ENCODE measurements at regions not wholly inside any gene's neighbourhood (a gene's known extent, or its start where the extent isn't known, plus 50 kb on each side); places are given as distances from the start of the nearest gene placed in this dataset.

GRCh38 chr9:7481570-7481969 is 318.0 kb downstream of the DMAC1 start:
- no peaks in the 10 kb centered on the region for H3K27me3 ChIP-seq (ENCODE audit: control insufficient read depth, insufficient read depth, low read length)
- H3K4me1 ChIP-seq, result no peaks in the 10 kb centered on the region
- H3K4me2 ChIP-seq (ENCODE audit: low read length), result no peak overlapping the region
- no peaks in the 10 kb centered on the region for H3K36me3 ChIP-seq (ENCODE audit: control insufficient read depth, insufficient read depth, low read length)
- H3K79me2 ChIP-seq, result no peaks in the 10 kb centered on the region
- H3K27ac ChIP-seq, result no peak overlapping the region
- H3K4me3 ChIP-seq (ENCODE audit: low read depth, low read length), result no peak overlapping the region
- H3K9ac ChIP-seq, result no peak overlapping the region
- no peaks in the 10 kb centered on the region for H3K9me3 ChIP-seq (ENCODE audit: control insufficient read depth, low read length)
- H2AFZ ChIP-seq, result no peak overlapping the region
- no peak for TF ChIP-seq CTCF (IDR thresholded peaks at IDR 0.05)

- Histone ChIP-seq H3K27me3 (ENCODE audit: control insufficient read depth, insufficient read depth, low read length) (no peaks in the 10 kb centered on the region), H3K4me2 (ENCODE audit: low read length) (no peak overlapping the region), H3K36me3 (ENCODE audit: control insufficient read depth, insufficient read depth, low read length) (no peaks in the 10 kb centered on the region), H3K27ac (no peak overlapping the region), H3K79me2 (no peaks in the 10 kb centered on the region), H3K4me3 (ENCODE audit: low read depth, low read length) (no peak overlapping the region), H3K9me3 (ENCODE audit: control insufficient read depth, low read length) (no peaks in the 10 kb centered on the region), H3K4me1 (no peaks in the 10 kb centered on the region), H2AFZ (no peak overlapping the region), H3K9ac (no peak overlapping the region)
- TF ChIP-seq CTCF (IDR thresholded peaks at IDR 0.05), result no peak
These were observed 320.3 kb downstream of the DMAC1 start for GRCh38 chr9:7479300-7479699.

GRCh38 chr9:7478646-7479045 is 320.9 kb downstream of the DMAC1 start:
- Histone ChIP-seq H3K4me3 (ENCODE audit: low read depth, low read length) (no peak overlapping the region), H2AFZ (no peak overlapping the region), H3K27me3 (ENCODE audit: control insufficient read depth, insufficient read depth, low read length) (no peaks in the 10 kb centered on the region), H3K4me2 (ENCODE audit: low read length) (no peak overlapping the region), H3K9me3 (ENCODE audit: control insufficient read depth, low read length) (no peaks in the 10 kb centered on the region), H3K27ac (no peak overlapping the region), H3K79me2 (no peaks in the 10 kb centered on the region), H3K36me3 (ENCODE audit: control insufficient read depth, insufficient read depth, low read length) (no peaks in the 10 kb centered on the region), H3K4me1 (no peaks in the 10 kb centered on the region), H3K9ac (no peak overlapping the region)
- TF ChIP-seq CTCF (IDR thresholded peaks at IDR 0.05), result no peak

- no peak overlapping the region for H3K4me3 ChIP-seq (ENCODE audit: low read depth, low read length)
- H3K36me3 ChIP-seq (ENCODE audit: control insufficient read depth, insufficient read depth, low read length), result no peaks in the 10 kb centered on the region
- no peaks in the 10 kb centered on the region for H3K4me1 ChIP-seq
- no peak overlapping the region for H2AFZ ChIP-seq
- no peaks in the 10 kb centered on the region for H3K79me2 ChIP-seq
- H3K4me2 ChIP-seq (ENCODE audit: low read length), result no peak overlapping the region
- H3K9me3 ChIP-seq (ENCODE audit: control insufficient read depth, low read length), result no peaks in the 10 kb centered on the region
- H3K27ac ChIP-seq, result no peak overlapping the region
- H3K27me3 ChIP-seq (ENCODE audit: control insufficient read depth, insufficient read depth, low read length), result no peaks in the 10 kb centered on the region
- no peak for TF ChIP-seq CTCF (IDR thresholded peaks at IDR 0.05)
- H3K9ac ChIP-seq, result no peak overlapping the region
These were observed 332.4 kb downstream of the DMAC1 start for GRCh38 chr9:7467186-7467585.

GRCh38 chr9:7461791-7462190 is 337.8 kb downstream of the DMAC1 start:
- Histone ChIP-seq H3K27ac (no peak overlapping the region), H3K4me3 (ENCODE audit: low read depth, low read length) (no peak overlapping the region), H3K79me2 (no peaks in the 10 kb centered on the region), H3K36me3 (ENCODE audit: control insufficient read depth, insufficient read depth, low read length) (no peaks in the 10 kb centered on the region), H3K4me1 (no peaks in the 10 kb centered on the region), H3K9ac (no peak overlapping the region), H2AFZ (no peak overlapping the region), H3K9me3 (ENCODE audit: control insufficient read depth, low read length) (no peaks in the 10 kb centered on the region), H3K4me2 (ENCODE audit: low read length) (no peak overlapping the region), H3K27me3 (ENCODE audit: control insufficient read depth, insufficient read depth, low read length) (no peaks in the 10 kb centered on the region)
- TF ChIP-seq CTCF (IDR thresholded peaks at IDR 0.05), result no peak
